ENCODE measurements at regions not wholly inside any gene's neighbourhood (a gene's known extent, or its start where the extent isn't known, plus 50 kb on each side); places are given as distances from the start of the nearest gene placed in this dataset.

- Histone ChIP-seq H2AFZ (no peak overlapping the region), H3K79me2 (ENCODE audit: low read depth) (no peaks in the 10 kb centered on the region), H3K9me3 (ENCODE audit: insufficient read depth, low read depth) (no peaks in the 10 kb centered on the region), H3K4me2 (no peak overlapping the region), H3K36me3 (ENCODE audit: low read depth) (no peaks in the 10 kb centered on the region), H3K27me3 (ENCODE audit: insufficient read depth, low read depth) (no peaks in the 10 kb centered on the region), H3K27ac (no peak overlapping the region), H3K4me1 (replicated peaks; ENCODE audit: insufficient read depth) (no peaks in the 10 kb centered on the region), H4K20me1 (ENCODE audit: insufficient read depth) (no peaks in the 10 kb centered on the region), H3K4me3 (no peak overlapping the region), H3K9me2 (ENCODE audit: insufficient read depth) (no peaks in the 10 kb centered on the region), H3F3A (ENCODE audit: insufficient read depth, low read depth) (no peaks in the 10 kb centered on the region)
- DNase-seq: no peak
- no peak for TF ChIP-seq CTCF (conservative IDR thresholded peaks at IDR 0.05)
- no peak for TF ChIP-seq EZH2 (IDR thresholded peaks at IDR 0.05; ENCODE audit: low read depth)
- intact Hi-C loops (cut with micrococcal nuclease; ENCODE audit: unreplicated experiment): no loop called here
- ChIA-PET CTCF (no interaction called here), POLR2A (ENCODE audit: unreplicated experiment) (no interaction called here)
- BruUV-seq (replicated peaks): no TSS peak
Measured at GRCh38 chr5:66513130-66513529, 83.1 kb upstream of the MAST4 start.

- BruUV-seq (replicated peaks): no TSS peak
Measured at GRCh38 chr5:66515209-66515608, 81.0 kb upstream of the MAST4 start.

GRCh38 chr5:66516550-66516949, 79.6 kb upstream of the MAST4 start:
- Histone ChIP-seq H2AFZ (no peak overlapping the region), H3K9me3 (ENCODE audit: insufficient read depth, low read depth) (0 out of 2 replicates have a peak, but pooled peaks cover 3% of the 10 kb centered on the region), H4K20me1 (ENCODE audit: insufficient read depth) (no peaks in the 10 kb centered on the region), H3K27ac (no peak overlapping the region), H3K4me2 (no peak overlapping the region), H3K4me1 (replicated peaks; ENCODE audit: insufficient read depth) (no peaks in the 10 kb centered on the region), H3K4me3 (no peak overlapping the region), H3K36me3 (ENCODE audit: low read depth) (no peaks in the 10 kb centered on the region), H3K9me2 (ENCODE audit: insufficient read depth) (no peaks in the 10 kb centered on the region), H3K27me3 (ENCODE audit: insufficient read depth, low read depth) (no peaks in the 10 kb centered on the region), H3F3A (ENCODE audit: insufficient read depth, low read depth) (no peaks in the 10 kb centered on the region), H3K79me2 (ENCODE audit: low read depth) (no peaks in the 10 kb centered on the region)
- DNase-seq: no peak
- CTCF ChIA-PET: no interaction called here
- TF ChIP-seq CTCF (conservative IDR thresholded peaks at IDR 0.05) (no peak), EZH2 (IDR thresholded peaks at IDR 0.05; ENCODE audit: low read depth) (no peak)
- intact Hi-C loops (cut with micrococcal nuclease; ENCODE audit: unreplicated experiment): no loop called here
- no TSS peak for BruUV-seq (replicated peaks)
- POLR2A ChIA-PET (ENCODE audit: unreplicated experiment): no interaction called here

More at GRCh38 chr5:66515209-66515608, 81.0 kb upstream of the MAST4 start:
- POLR2A ChIA-PET (ENCODE audit: unreplicated experiment): no interaction called here
- H2AFZ ChIP-seq: no peak overlapping the region
- no peaks in the 10 kb centered on the region for H3F3A ChIP-seq (ENCODE audit: insufficient read depth, low read depth)
- no peaks in the 10 kb centered on the region for H3K79me2 ChIP-seq (ENCODE audit: low read depth)
- no peak overlapping the region for H3K4me2 ChIP-seq
- CTCF ChIA-PET: no interaction called here
- TF ChIP-seq CTCF (conservative IDR thresholded peaks at IDR 0.05): no peak
- no peak for TF ChIP-seq EZH2 (IDR thresholded peaks at IDR 0.05; ENCODE audit: low read depth)
- H3K27me3 ChIP-seq (ENCODE audit: insufficient read depth, low read depth): no peaks in the 10 kb centered on the region
- H4K20me1 ChIP-seq (ENCODE audit: insufficient read depth): no peaks in the 10 kb centered on the region
- no peak overlapping the region for H3K4me3 ChIP-seq
- no peaks in the 10 kb centered on the region for H3K36me3 ChIP-seq (ENCODE audit: low read depth)
- H3K9me2 ChIP-seq (ENCODE audit: insufficient read depth): no peaks in the 10 kb centered on the region
- intact Hi-C loops (cut with micrococcal nuclease; ENCODE audit: unreplicated experiment): no loop called here
- H3K27ac ChIP-seq: no peak overlapping the region
- H3K4me1 ChIP-seq (replicated peaks; ENCODE audit: insufficient read depth): no peaks in the 10 kb centered on the region
- H3K9me3 ChIP-seq (ENCODE audit: insufficient read depth, low read depth): no peaks in the 10 kb centered on the region
- DNase-seq: no peak

Data from PC-9 (cell line).